ENCODE measurements at regions not wholly inside any gene's neighbourhood (a gene's known extent, or its start where the extent isn't known, plus 50 kb on each side); places are given as distances from the start of the nearest gene placed in this dataset.

DNA sequence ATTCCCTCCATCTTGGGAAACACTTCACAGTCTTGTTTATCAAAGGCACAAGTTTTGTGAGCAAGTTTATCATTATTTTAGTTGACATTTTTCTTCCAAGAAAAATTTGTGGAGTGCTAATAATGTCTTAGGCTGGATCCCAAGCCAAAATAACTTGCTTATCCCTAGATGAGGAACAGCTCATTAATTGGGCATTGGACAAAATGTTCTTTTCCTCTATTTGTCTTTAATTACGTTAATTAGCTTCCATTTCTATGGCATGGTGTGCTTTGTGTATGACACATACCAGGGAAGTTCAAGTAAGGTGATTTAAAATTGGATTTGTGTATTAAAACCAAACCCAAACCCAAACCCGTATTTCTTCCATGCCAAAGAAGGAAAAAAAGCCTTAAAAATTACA, 379.5 kb downstream of the SH3GL2 start:
- WGBS, 2 donors = 65 to 69% methylated on average over 2 of the region's 2 CpGs
- TF ChIP-seq POLR2A (IDR thresholded peaks at IDR 0.05) = no peak
- TF ChIP-seq, protein P1, sequence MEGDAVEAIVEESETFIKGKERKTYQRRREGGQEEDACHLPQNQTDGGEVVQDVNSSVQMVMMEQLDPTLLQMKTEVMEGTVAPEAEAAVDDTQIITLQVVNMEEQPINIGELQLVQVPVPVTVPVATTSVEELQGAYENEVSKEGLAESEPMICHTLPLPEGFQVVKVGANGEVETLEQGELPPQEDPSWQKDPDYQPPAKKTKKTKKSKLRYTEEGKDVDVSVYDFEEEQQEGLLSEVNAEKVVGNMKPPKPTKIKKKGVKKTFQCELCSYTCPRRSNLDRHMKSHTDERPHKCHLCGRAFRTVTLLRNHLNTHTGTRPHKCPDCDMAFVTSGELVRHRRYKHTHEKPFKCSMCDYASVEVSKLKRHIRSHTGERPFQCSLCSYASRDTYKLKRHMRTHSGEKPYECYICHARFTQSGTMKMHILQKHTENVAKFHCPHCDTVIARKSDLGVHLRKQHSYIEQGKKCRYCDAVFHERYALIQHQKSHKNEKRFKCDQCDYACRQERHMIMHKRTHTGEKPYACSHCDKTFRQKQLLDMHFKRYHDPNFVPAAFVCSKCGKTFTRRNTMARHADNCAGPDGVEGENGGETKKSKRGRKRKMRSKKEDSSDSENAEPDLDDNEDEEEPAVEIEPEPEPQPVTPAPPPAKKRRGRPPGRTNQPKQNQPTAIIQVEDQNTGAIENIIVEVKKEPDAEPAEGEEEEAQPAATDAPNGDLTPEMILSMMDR (IDR thresholded peaks at IDR 0.05) = no peak
- DNase-seq (ENCODE audit: low spot score in 2 of 2) = no peak
- intact Hi-C loops (cut with DNase I; ENCODE audit: low total_unique reads) = no loop called here
- no peak overlapping the region for H3K4me3 ChIP-seq (ENCODE audit: low read depth, poor library complexity, severe bottlenecking)

GRCh38 chr9:17962747-17963146, 383.9 kb downstream of the SH3GL2 start:
- TF ChIP-seq, protein P1 (IDR thresholded peaks at IDR 0.05) = no peak
- TF ChIP-seq POLR2A (IDR thresholded peaks at IDR 0.05) = no peak
- no peak overlapping the region for H3K4me3 ChIP-seq (ENCODE audit: low read depth, poor library complexity, severe bottlenecking)
- intact Hi-C loops (cut with DNase I; ENCODE audit: low total_unique reads) = no loop called here
- DNase-seq (ENCODE audit: low spot score in 2 of 2) = no peak
- 25 to 35% methylated on average over 3 of the region's 3 CpGs for WGBS, 2 donors

GRCh38 chr9:17963498-17963897, 384.6 kb downstream of the SH3GL2 start:
- TF ChIP-seq, protein P1 (IDR thresholded peaks at IDR 0.05) = no peak
- no peak for TF ChIP-seq POLR2A (IDR thresholded peaks at IDR 0.05)
- intact Hi-C loops (cut with DNase I; ENCODE audit: low total_unique reads) = no loop called here
- H3K4me3 ChIP-seq (ENCODE audit: low read depth, poor library complexity, severe bottlenecking) = no peak overlapping the region
- DNase-seq (ENCODE audit: low spot score in 2 of 2) = no peak
- 55 to 59% methylated on average over 5 of the region's 5 CpGs for WGBS, 2 donors

GRCh38 chr9:17967731-17968130, 388.9 kb downstream of the SH3GL2 start:
- no peak overlapping the region for H3K4me3 ChIP-seq (ENCODE audit: low read depth, poor library complexity, severe bottlenecking)
- no peak for TF ChIP-seq POLR2A (IDR thresholded peaks at IDR 0.05)
- TF ChIP-seq, protein P1 (IDR thresholded peaks at IDR 0.05) = no peak
- intact Hi-C loops (cut with DNase I; ENCODE audit: low total_unique reads) = no loop called here
- DNase-seq (ENCODE audit: low spot score in 2 of 2) = no peak
- 38 to 59% methylated on average over 3 of the region's 3 CpGs for WGBS, 2 donors

DNA sequence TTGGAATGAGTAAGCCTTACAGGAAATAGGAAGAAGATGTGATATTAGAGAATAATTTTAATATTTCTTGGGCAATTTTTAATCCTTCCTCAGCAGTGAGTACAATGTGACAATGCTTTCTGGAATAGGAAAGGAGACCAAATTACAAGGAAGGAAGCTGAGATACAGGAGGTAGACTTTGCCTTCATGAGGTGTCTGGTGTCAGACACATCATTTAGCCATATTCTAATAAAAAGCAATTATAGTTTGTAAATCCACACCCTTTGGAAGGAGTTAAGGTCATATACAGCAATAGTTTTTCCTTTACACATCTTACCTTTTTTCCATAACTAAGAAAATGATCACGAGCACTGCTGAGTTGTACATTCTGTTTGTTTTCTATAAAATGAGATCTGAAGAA, 390.4 kb downstream of the SH3GL2 start:
- no peak overlapping the region for H3K4me3 ChIP-seq (ENCODE audit: low read depth, poor library complexity, severe bottlenecking)
- no peak for DNase-seq (ENCODE audit: low spot score in 2 of 2)
- 0 to 50% methylated on average over 1 of the region's 1 CpG for WGBS, 2 donors
- intact Hi-C loops (cut with DNase I; ENCODE audit: low total_unique reads) = no loop called here
- TF ChIP-seq, protein P1 (IDR thresholded peaks at IDR 0.05) = no peak
- no peak for TF ChIP-seq POLR2A (IDR thresholded peaks at IDR 0.05)

DNA sequence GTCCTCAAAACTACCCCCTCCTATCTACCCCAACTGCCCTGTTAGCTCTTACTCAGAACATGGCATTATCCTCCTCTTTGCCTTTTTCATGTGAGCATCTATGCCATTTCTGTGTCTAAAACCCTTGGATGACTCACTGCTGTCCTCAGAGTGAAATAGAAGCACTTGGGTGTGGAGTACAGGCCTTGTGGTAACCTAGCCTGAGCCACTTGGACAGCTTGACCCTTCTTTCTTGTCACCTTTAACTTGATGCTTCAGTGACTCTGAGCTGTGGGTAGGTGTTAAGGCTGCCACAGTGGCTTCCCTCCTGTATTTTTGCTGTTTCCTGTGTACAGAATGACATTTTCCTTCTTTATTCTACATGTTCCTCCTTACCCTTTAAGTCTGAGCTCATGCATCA, 391.4 kb downstream of the SH3GL2 start:
- H3K4me3 ChIP-seq (ENCODE audit: low read depth, poor library complexity, severe bottlenecking) = no peak overlapping the region
- DNase-seq (ENCODE audit: low spot score in 2 of 2) = no peak
- TF ChIP-seq, protein P1 (IDR thresholded peaks at IDR 0.05) = no peak
- TF ChIP-seq POLR2A (IDR thresholded peaks at IDR 0.05) = no peak
- intact Hi-C loops (cut with DNase I; ENCODE audit: low total_unique reads) = no loop called here
